ENCODE measurements at regions not wholly inside any gene's neighbourhood (a gene's known extent, or its start where the extent isn't known, plus 50 kb on each side); places are given as distances from the start of the nearest gene placed in this dataset.

DNA sequence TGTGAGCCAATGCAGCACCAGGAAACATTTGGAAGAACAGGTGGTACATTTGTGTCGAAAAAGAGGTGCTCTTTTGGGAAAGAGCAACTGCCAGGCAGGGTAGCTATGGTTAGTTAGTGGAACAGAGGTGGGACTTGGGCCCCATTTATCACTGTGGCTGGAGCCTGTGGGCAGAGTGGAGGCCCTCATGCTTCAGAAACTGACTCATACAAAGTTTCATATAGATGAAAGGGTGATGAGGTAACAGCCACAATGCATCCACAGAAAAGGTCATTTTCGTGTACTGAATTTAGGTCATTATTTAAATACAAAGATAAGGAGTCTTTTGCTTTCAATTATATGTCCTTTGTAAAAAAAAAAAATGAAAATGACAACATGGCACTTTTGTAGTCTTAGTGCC lies 76.4 kb upstream of the HS3ST5 start:
- no peaks in the 10 kb centered on the region for H3K27me3 ChIP-seq (replicated peaks in 1 of 2; ENCODE audit: control insufficient read depth in 2 of 2, insufficient read depth in 2 of 2, low read length in 1 of 2)
- CTCF ChIA-PET = no interaction called here
- BruUV-seq (replicated peaks) = no TSS peak
- DNase-seq (ENCODE audit: low read depth, low spot score) (peak; percentile 4), ATAC-seq (peak; percentile 100), FAIRE-seq (no peak)
- POLR2A ChIA-PET = no interaction called here
- H2AFZ ChIP-seq (ENCODE audit: control insufficient read depth, low read depth, low read length) = no peak overlapping the region
- no peaks in the 10 kb centered on the region for H3K36me3 ChIP-seq (ENCODE audit: control insufficient read depth in 2 of 2, insufficient read depth in 2 of 2, low read length in 1 of 2)
- H3K9ac ChIP-seq (ENCODE audit: control insufficient read depth, insufficient read depth, low read length) = no peak overlapping the region
- SMC1A ChIA-PET (ENCODE audit: uncharacterized antibody, unreplicated experiment) = no interaction called here
- in situ Hi-C loops (cut with MboI) = no loop called here
- H3K9me3 ChIP-seq (replicated peaks; ENCODE audit: control insufficient read depth, insufficient read depth, low read length) = no peaks in the 10 kb centered on the region
- RAD21 ChIA-PET (ENCODE audit: unreplicated experiment) = no interaction called here
- intact Hi-C loops (cut with micrococcal nuclease; ENCODE audit: unreplicated experiment) = no loop called here
- H3K4me2 ChIP-seq (ENCODE audit: control insufficient read depth, insufficient read depth) = no peak overlapping the region
- H4K20me1 ChIP-seq (ENCODE audit: control insufficient read depth, insufficient read depth) = no peaks in the 10 kb centered on the region
- WGBS (ENCODE audit: insufficient coverage, insufficient replicate concordance, low lambda C conversion rate, missing lambda C conversion rate) = 0% methylated on average over 2 of the region's 2 CpGs
- no peak overlapping the region for H3K27ac ChIP-seq (ENCODE audit: control insufficient read depth, insufficient read depth)
- no peaks in the 10 kb centered on the region for H3K4me1 ChIP-seq (ENCODE audit: control insufficient read depth, insufficient read depth, low read length)
- no peaks in the 10 kb centered on the region for H3K79me2 ChIP-seq (ENCODE audit: control insufficient read depth, insufficient read depth, low read length)
- H3K4me3 ChIP-seq = no peak overlapping the region
- TF ChIP-seq KAT2A (conservative IDR thresholded peaks at IDR 0.05; ENCODE audit: control insufficient read depth, low read depth, low read length) (no peak), MTA2 (IDR thresholded peaks at IDR 0.05; ENCODE audit: low read depth) (peak; percentile 62; the same call in 1 of the 2 replicates), ATF7 (IDR thresholded peaks at IDR 0.05; ENCODE audit: low read depth) (peak; percentile 75), ZNF24 (IDR thresholded peaks at IDR 0.05) (no peak), JUND (IDR thresholded peaks at IDR 0.05; ENCODE audit: low read depth, low read length) (no peak), TARDBP (IDR thresholded peaks at IDR 0.05; ENCODE audit: borderline replicate concordance) (no peak), RAD21 (IDR thresholded peaks at IDR 0.05; ENCODE audit: insufficient read depth, low read depth, low read length) (no peak), MEF2B (IDR thresholded peaks at IDR 0.05; ENCODE audit: partially characterized antibody, poor library complexity, severe bottlenecking) (no peak), SIN3A (IDR thresholded peaks at IDR 0.05; ENCODE audit: low read depth, low read length) (no peak), FOXM1 (IDR thresholded peaks at IDR 0.05; ENCODE audit: low read depth, low read length) (no peak), SREBF1 (IDR thresholded peaks at IDR 0.05; ENCODE audit: low read length) (no peak), CBX5 (IDR thresholded peaks at IDR 0.05; ENCODE audit: low read depth) (no peak), ZSCAN29 (IDR thresholded peaks at IDR 0.05) (no peak), JUNB (IDR thresholded peaks at IDR 0.05) (peak; percentile 77), SMARCA5 (IDR thresholded peaks at IDR 0.05) (no peak), ASH2L (IDR thresholded peaks at IDR 0.05; ENCODE audit: borderline replicate concordance, low read depth) (no peak), TCF7 (IDR thresholded peaks at IDR 0.05; ENCODE audit: borderline replicate concordance) (peak; percentile 77), KDM1A (IDR thresholded peaks at IDR 0.05; ENCODE audit: borderline replicate concordance) (no peak), STAT3 (IDR thresholded peaks at IDR 0.05; ENCODE audit: low read depth, low read length) (no peak), DPF2 (IDR thresholded peaks at IDR 0.05) (peak; percentile 37; the same call in 1 of the 2 replicates), IKZF2 (IDR thresholded peaks at IDR 0.05) (peak in 1 of 2 experiments; percentile 30; a peak in 1 of 4 replicates), YBX1 (IDR thresholded peaks at IDR 0.05) (no peak), CREM (IDR thresholded peaks at IDR 0.05; ENCODE audit: low read depth) (peak; percentile 77), NR2C1 (IDR thresholded peaks at IDR 0.05) (no peak)
- TF ChIP-seq, protein P1, sequence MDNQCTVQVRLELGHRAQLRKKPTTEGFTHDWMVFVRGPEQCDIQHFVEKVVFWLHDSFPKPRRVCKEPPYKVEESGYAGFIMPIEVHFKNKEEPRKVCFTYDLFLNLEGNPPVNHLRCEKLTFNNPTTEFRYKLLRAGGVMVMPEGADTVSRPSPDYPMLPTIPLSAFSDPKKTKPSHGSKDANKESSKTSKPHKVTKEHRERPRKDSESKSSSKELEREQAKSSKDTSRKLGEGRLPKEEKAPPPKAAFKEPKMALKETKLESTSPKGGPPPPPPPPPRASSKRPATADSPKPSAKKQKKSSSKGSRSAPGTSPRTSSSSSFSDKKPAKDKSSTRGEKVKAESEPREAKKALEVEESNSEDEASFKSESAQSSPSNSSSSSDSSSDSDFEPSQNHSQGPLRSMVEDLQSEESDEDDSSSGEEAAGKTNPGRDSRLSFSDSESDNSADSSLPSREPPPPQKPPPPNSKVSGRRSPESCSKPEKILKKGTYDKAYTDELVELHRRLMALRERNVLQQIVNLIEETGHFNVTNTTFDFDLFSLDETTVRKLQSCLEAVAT (IDR thresholded peaks at IDR 0.05) = no peak
- TF ChIP-seq, protein P2, sequence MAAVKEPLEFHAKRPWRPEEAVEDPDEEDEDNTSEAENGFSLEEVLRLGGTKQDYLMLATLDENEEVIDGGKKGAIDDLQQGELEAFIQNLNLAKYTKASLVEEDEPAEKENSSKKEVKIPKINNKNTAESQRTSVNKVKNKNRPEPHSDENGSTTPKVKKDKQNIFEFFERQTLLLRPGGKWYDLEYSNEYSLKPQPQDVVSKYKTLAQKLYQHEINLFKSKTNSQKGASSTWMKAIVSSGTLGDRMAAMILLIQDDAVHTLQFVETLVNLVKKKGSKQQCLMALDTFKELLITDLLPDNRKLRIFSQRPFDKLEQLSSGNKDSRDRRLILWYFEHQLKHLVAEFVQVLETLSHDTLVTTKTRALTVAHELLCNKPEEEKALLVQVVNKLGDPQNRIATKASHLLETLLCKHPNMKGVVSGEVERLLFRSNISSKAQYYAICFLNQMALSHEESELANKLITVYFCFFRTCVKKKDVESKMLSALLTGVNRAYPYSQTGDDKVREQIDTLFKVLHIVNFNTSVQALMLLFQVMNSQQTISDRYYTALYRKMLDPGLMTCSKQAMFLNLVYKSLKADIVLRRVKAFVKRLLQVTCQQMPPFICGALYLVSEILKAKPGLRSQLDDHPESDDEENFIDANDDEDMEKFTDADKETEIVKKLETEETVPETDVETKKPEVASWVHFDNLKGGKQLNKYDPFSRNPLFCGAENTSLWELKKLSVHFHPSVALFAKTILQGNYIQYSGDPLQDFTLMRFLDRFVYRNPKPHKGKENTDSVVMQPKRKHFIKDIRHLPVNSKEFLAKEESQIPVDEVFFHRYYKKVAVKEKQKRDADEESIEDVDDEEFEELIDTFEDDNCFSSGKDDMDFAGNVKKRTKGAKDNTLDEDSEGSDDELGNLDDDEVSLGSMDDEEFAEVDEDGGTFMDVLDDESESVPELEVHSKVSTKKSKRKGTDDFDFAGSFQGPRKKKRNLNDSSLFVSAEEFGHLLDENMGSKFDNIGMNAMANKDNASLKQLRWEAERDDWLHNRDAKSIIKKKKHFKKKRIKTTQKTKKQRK (IDR thresholded peaks at IDR 0.05; ENCODE audit: low read depth, low read length) = no peak
